Mammary epithelial cell (primary cell): ENCODE measurements at regions not wholly inside any gene's neighbourhood (a gene's known extent, or its start where the extent isn't known, plus 50 kb on each side); places are given as distances from the start of the nearest gene placed in this dataset.

ENCODE experiments used
- EZH2 ChIP-seq: IDR thresholded peaks from 2 replicates; pipeline ENCODE4 v1.6.1; 2012; ENCODE audit warnings: low read length, inconsistent platforms, borderline replicate concordance
- TF ChIP-seq, protein P1 (sequence below), 2 donors: IDR thresholded peaks in 1 of 2; conservative IDR thresholded peaks in 1 of 2; 2 replicates each; pipeline ENCODE4 v1.5.1; 2011 to 2012; ENCODE audit warnings: inconsistent platforms in 2 of 2, low read length in 2 of 2, mild to moderate bottlenecking in 2 of 2, control low read depth in 1 of 2, low read depth in 1 of 2; ENCODE audit not compliant: insufficient read depth in 1 of 2; ENCODE audit errors: extremely low read depth in 1 of 2

DNA sequence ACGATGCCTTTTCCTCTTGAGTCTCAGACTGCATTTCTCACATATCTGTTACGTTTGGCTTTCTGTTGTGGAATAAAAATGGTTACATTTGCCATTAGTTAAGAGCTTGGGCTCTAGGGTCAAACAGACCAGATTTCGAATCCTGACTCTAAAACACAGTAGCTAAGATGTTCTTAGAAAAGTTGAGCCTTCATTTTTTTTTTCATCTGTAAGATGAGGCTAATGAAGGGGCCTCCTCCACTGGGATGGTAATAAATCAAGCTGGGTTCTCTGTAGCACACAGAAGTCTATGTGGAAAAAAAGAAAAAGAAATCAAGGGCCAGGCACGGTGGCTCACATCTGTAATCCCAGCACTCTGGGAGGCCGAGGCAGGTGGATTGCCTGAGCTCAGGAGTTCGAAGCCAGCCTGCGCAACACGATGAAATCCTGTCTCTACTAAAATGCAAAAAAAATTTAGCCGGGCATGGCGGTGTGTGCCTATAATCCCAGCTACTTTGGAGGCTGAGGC lies 49.9 kb upstream of the CAPRIN1 start:
- no peak for TF ChIP-seq EZH2
- TF ChIP-seq, protein P1, sequence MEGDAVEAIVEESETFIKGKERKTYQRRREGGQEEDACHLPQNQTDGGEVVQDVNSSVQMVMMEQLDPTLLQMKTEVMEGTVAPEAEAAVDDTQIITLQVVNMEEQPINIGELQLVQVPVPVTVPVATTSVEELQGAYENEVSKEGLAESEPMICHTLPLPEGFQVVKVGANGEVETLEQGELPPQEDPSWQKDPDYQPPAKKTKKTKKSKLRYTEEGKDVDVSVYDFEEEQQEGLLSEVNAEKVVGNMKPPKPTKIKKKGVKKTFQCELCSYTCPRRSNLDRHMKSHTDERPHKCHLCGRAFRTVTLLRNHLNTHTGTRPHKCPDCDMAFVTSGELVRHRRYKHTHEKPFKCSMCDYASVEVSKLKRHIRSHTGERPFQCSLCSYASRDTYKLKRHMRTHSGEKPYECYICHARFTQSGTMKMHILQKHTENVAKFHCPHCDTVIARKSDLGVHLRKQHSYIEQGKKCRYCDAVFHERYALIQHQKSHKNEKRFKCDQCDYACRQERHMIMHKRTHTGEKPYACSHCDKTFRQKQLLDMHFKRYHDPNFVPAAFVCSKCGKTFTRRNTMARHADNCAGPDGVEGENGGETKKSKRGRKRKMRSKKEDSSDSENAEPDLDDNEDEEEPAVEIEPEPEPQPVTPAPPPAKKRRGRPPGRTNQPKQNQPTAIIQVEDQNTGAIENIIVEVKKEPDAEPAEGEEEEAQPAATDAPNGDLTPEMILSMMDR (conservative IDR thresholded peaks at IDR 0.05 in 1 of 2, IDR thresholded peaks at IDR 0.05 in 1 of 2; ENCODE audit: extremely low read depth in 1 of 2, insufficient read depth in 1 of 2, low read depth in 1 of 2, low read length in 2 of 2), result no peak
